GM19324 (cell line): ENCODE measurements at regions not wholly inside any gene's neighbourhood (a gene's known extent, or its start where the extent isn't known, plus 50 kb on each side); places are given as distances from the start of the nearest gene placed in this dataset.
A peak's percentile ranks its signal among the peaks of the same experiment; 100 is the strongest.
"Not testable (repeated sequence)": the region's sequence is repeated elsewhere in the genome, so short reads cannot be mapped to it uniquely, and the experiment has no call there.

Source experiments
- ATAC-seq: cut with Tn5 transposase; IDR thresholded peaks from one replicate; pipeline ENCODE4 v1.9.1; 2021; ENCODE audit warnings: mild to moderate bottlenecking, moderate library complexity; ENCODE audit not compliant: unreplicated experiment, low FRiP score

DNA sequence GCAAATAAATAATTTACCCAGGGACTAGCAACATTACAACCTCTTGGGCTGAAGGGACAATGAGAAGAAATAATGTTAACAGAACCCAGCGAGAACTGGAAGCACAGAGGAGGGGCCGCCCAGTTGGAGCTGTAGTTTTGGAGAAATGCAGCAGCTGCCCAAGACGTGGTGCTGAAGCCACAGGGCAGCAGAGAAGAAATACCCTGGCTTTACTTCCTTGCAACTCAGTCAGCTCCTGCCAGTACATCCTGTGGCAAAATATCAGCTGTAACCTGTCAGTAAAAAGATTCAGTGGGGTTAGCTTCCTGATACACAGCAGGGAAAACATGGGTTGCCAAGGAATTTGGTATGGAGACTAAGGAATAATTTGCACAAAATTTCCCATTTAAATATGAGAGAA is 283.6 kb upstream of the USP25 start:
- no peak for ATAC-seq

DNA sequence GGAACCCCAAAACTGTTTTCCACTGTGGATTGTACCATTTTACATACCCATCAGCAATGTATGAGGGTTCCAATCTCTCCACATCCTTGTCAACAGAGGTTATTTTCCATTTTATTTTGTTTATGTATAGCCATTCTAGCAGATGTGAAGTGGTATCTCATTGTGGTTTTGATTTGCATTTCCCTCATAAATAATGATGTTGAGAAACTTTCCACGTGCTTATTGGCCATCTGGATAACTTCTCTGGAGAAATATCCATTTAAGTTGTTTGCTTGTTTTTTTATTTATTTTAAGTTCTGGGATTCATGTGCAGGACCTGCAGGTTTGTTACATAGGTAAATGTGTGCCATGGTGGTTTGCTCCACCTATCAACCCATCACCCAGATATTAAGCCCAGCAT is 280.2 kb upstream of the USP25 start:
- ATAC-seq: no peak

DNA sequence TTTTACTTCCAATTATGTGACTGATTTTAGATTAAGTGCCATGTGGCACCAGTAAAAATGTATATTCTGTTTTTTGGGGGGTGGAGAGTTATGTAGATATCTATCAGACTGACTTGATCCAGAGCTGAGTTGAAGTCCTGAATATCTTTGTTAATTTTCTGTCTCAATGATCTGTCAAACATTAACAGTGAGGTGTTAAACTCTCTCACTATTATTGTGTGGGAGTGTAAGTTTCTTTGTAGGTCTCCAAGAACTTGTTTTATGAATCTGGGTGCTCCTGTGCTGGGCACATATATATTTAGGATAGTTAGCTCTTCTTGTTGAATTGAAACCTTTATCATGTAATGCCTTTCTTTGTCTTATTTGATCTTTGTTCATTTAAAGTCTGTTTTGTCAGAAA is 276.5 kb upstream of the USP25 start:
- ATAC-seq: no peak

- ATAC-seq: not testable (repeated sequence)
These were observed 276.0 kb upstream of the USP25 start for GRCh38 chr21:15453785-15454184.

DNA sequence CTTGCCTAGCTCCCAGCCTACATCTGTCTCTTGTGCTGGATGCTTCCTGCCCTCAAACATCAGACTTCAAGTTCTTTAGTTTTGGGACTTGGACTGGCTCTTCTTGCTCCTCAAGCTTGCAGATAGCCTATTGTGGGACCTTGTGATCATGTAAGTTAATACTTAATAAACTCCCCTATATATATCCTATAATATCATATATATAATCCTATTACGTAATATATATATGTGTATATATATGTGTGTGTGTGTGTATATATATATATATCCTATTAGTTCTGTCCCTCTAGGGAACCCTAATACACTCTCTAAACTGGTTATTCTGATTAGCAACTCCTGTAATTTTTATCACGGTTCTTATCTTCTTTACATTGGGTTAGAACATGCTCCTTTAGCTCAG is 274.9 kb upstream of the USP25 start:
- not testable (repeated sequence) for ATAC-seq

DNA sequence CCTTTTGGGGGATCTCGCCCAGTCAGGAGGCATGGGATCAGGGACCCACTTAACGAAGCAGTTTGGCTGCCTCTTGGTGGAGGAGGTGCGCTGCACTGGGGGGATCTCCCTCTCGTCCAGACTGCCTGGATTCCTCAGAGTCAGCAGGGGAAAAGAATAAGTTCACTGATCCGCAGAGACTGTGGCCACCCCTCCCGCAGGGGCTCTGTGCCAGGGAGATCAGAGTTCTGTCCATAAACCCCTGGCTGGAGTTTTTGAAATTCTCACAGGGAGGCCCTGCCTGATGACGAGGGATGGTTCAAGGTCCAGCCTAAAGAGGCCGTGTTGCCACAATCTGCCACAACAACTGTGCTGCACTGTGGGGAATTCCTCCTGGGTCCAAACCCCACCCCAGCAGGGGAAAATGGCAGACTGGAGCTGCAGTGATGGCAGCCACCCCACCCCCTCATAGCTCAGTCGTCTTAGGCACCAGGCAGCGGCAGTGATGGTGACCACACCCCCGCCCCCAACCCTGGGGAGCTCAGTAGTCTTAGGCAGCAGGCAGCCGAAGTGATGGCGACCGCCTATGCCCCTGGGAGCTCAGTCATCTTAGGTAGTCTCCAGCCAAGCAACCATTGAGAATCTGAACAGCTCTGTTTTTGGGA is 273.8 kb upstream of the USP25 start:
- no peak for ATAC-seq

GRCh38 chr21:15457965-15458364 is 271.8 kb upstream of the USP25 start:
- no peak for ATAC-seq

GRCh38 chr21:15462092-15462491 is 267.7 kb upstream of the USP25 start:
- ATAC-seq: no peak

DNA sequence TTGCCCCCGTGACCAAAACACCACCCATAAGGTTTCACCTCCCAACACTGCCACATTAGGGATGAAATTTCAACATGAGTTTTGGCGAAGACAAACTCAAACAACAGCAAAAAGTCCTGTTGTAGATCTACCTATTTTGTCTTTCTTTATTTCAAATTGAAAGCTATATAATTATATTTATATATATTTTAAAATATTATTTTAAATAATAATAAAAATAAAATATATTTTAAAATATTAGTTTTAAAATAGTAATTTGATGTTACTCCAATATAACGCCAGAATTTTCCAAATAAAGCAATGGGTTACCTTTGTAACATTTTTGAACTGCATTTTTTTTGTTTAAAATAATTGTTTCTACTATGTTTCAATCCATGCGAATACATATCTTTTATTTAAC is 263.5 kb upstream of the USP25 start:
- ATAC-seq: no peak

GRCh38 chr21:15468368-15468767 is 261.4 kb upstream of the USP25 start:
- ATAC-seq: no peak

DNA sequence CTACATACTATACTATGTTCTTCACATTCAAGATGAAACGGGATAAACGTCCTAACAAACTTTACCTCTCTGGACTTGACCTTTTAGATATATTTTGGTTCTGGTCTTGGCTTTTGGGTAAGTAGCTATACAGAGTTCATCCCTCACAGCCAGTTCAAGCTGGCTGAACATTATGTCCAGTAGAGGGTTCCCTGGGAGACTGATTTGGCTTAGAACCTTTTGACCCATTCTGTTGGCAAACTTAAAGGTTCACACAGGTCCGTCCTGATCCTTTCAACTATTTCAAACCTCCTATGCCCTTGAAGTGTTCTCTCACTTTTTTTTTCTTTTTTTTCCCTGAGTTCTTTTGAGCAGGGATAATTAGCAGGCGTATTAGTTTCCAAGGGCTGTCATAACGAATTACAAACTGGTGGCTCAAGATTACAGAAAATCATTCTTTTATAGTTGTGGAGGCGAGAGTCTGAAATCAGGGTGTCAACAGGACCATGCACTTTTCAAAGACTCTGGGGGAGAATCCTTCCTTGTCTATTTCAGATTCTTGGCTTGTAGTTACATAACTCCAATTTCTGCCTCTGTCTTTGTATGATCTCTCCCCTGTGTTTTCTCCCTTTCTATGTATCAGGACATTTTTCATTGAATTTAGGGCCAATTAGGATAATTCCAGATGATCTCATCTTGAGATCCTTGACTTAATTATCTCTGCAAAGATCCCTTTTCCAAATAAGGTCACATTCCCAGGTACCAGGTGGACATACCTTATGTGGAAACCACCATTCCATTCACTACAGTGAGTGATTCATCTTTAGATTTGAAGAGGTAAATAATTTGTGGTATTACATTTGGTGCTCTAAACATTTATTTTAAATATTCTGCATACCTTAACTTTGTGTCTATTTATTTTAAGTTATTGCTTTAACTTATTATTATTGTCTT is 257.4 kb upstream of the USP25 start:
- no peak for ATAC-seq

- ATAC-seq: not testable (repeated sequence)
These were observed 252.0 kb upstream of the USP25 start for GRCh38 chr21:15477773-15478172.

GRCh38 chr21:15480160-15480559 is 249.6 kb upstream of the USP25 start:
- ATAC-seq: no peak

- peak; percentile 97 for ATAC-seq
These were observed 246.5 kb upstream of the USP25 start for GRCh38 chr21:15483138-15483780.

- ATAC-seq: no peak
These were observed 243.2 kb upstream of the USP25 start for GRCh38 chr21:15486460-15487195.

DNA sequence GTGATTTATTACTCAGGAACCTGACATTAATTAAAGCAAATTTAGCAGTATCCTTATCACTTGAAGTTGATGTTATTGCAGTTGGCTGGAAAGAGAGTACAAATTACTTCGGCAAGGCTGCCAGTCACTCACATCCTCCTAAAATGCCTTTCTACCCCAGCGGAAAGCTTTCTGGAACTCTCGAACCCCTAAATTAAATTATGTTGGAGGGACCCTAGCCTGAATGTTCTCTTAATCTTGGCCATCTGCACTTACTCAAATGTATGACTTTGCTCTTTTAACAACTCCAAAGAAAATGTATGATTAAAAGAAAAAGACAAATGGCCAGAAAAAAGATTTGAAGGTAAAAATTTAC is 242.6 kb upstream of the USP25 start:
- ATAC-seq: no peak

- ATAC-seq: no peak
These were observed 238.7 kb upstream of the USP25 start for GRCh38 chr21:15491100-15491499.

- no peak for ATAC-seq
These were observed 236.1 kb upstream of the USP25 start for GRCh38 chr21:15493646-15494045.

- ATAC-seq: no peak
These were observed 235.3 kb upstream of the USP25 start for GRCh38 chr21:15494481-15494880.

DNA sequence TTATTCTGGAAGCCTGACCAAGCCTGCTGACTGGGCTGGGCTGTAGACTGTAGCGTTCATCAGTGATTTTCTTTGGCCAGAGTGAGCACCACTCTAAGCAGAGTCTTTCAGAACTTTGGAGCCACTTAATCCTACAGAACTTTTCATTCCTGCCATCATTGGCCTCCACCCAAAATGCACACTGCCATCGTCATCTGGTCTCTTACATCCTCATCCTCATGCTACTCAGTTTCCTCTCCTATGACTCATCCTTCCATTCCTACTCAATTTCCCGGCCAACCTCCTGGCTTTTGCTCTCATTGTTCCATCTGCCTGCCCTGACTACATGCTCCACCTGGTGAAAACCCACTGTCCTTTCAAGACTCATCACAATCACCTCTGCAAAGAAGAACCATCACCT is 233.8 kb upstream of the USP25 start:
- no peak for ATAC-seq

DNA sequence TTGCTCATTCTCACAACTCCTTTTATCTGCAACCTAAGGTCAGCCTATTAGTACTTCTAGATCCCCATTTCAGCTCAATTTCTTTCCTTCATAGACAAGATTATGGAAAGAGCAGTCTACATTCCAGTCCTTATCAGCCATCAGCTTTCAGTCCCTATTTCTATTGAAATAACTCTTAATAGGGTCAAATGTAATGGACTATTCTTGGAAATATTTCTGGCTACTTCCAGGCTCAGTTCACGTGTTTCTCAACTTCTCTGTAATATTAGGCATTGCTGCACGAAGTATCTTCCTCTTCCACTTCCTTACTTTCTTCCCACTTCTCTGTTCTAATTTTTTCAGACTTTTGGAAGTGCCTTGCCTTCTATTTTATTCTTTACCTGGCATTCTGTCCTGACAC is 232.9 kb upstream of the USP25 start:
- no peak for ATAC-seq
